Spleen (tissue), 11 donors: ENCODE measurements at regions not wholly inside any gene's neighbourhood (a gene's known extent, or its start where the extent isn't known, plus 50 kb on each side); places are given as distances from the start of the nearest gene placed in this dataset.

Experiments used
- DNase-seq: peaks from one replicate; pipeline ENCODE4 v3.0.0-alpha.2; 2020
- H3K27ac ChIP-seq, 8 donors: fragments of 200-600 bp; sonication (generic) in 7 of 8; 1 replicate in 4 of 8; 2 replicates in 4 of 8; pipeline versions ENCODE4 v1.5.0 to v1.8.0; 2016 to 2021; ENCODE audit warnings: inconsistent platforms in 4 of 8, mild to moderate bottlenecking in 4 of 8, moderate library complexity in 1 of 8
- H3K27me3 ChIP-seq, 7 donors: fragments of 200-600 bp; sonication (generic) in 6 of 7; replicated peaks in 1 of 7; 1 replicate in 4 of 7; 2 replicates in 3 of 7; pipeline versions ENCODE4 v1.5.0 to v1.8.0; 2016 to 2021; ENCODE audit warnings: inconsistent platforms in 3 of 7, mild to moderate bottlenecking in 1 of 7
- H3K36me3 ChIP-seq, 6 donors: fragments of 200-600 bp; sonication (generic) in 5 of 6; 1 replicate in 4 of 6; 2 replicates in 2 of 6; pipeline versions ENCODE4 v1.5.0 to v1.8.0; 2016 to 2021; ENCODE audit warnings: inconsistent platforms in 2 of 6
- H3K4me1 ChIP-seq, 6 donors: fragments of 200-600 bp; sonication (generic) in 5 of 6; 1 replicate in 3 of 6; 2 replicates in 3 of 6; pipeline versions ENCODE4 v1.5.0 to v1.8.0; 2016 to 2021; ENCODE audit warnings: inconsistent platforms in 3 of 6
- H3K4me3 ChIP-seq, 8 donors: fragments of 200-600 bp; sonication (generic) in 7 of 8; 1 replicate in 4 of 8; 2 replicates in 4 of 8; pipeline versions ENCODE4 v1.5.0 to v1.8.0; 2016 to 2021; ENCODE audit warnings: inconsistent platforms in 4 of 8, mild to moderate bottlenecking in 4 of 8, moderate library complexity in 2 of 8
- H3K9me3 ChIP-seq, 8 donors: fragments of 200-600 bp; sonication (generic) in 7 of 8; 1 replicate in 4 of 8; 2 replicates in 4 of 8; pipeline versions ENCODE4 v1.5.0 to v1.8.0; 2016 to 2021; ENCODE audit warnings: inconsistent platforms in 4 of 8
- POLR2A ChIP-seq, 3 donors: fragments of 450-650 bp; IDR thresholded peaks; one replicate each; pipeline ENCODE4 v1.5.1; 2017; ENCODE audit warnings: antibody characterized with exemption in 3 of 3, mild to moderate bottlenecking in 1 of 3
- POLR2AphosphoS5 ChIP-seq, 3 donors: sonication (generic); formaldehyde crosslinking; IDR thresholded peaks; one replicate each; pipeline ENCODE4 v1.5.1; 2017; ENCODE audit warnings: antibody characterized with exemption in 3 of 3
- whole genome bisulfite sequencing, 5 donors: extraction: QIAGEN DNeasy Blood & Tissue Kit in 3 of 5; methylation state at CpG; one replicate each; pipeline versions ENCODE4 v1.1.5 to v1.1.7; 2013 to 2018; 5-methylcytosine and 5-hydroxymethylcytosine counted together
- intact Hi-C: fragments of 100-400 bp; cut with DNase I; formaldehyde crosslinking; loops from one replicate; pipeline ENCODE4 v1.15.0; 2023; ENCODE audit warnings: low total_unique reads
- TF ChIP-seq, protein P1 (sequence below), 11 experiments: fragments of 200-600 bp in 7 of 11; fragments of 450-650 bp in 4 of 11; sonication (generic) in 4 of 11; IDR thresholded peaks in 8 of 11; conservative IDR thresholded peaks in 3 of 11; 1 replicate in 7 of 11; 2 replicates in 4 of 11; pipeline versions ENCODE4 v1.4.0 to v1.8.0; 2016 to 2021; ENCODE audit warnings: antibody characterized with exemption in 11 of 11, inconsistent platforms in 4 of 11, mild to moderate bottlenecking in 1 of 11
- donor health status: healthy with polysubstance abuse.
- donor health status: DM: no; HTN: no; CAD: no; lungs with moderate emphysema.
- donor health status: DM: no; HTN: no; CAD: no.
- donor health status: Bipolar disorder and iron deficiency.
- donor health status: healthy.
- donor health status: DM: no; HTN: no; CAD: no.
- donor health status: DM: yes; HTN: yes; CAD: no.

DNA sequence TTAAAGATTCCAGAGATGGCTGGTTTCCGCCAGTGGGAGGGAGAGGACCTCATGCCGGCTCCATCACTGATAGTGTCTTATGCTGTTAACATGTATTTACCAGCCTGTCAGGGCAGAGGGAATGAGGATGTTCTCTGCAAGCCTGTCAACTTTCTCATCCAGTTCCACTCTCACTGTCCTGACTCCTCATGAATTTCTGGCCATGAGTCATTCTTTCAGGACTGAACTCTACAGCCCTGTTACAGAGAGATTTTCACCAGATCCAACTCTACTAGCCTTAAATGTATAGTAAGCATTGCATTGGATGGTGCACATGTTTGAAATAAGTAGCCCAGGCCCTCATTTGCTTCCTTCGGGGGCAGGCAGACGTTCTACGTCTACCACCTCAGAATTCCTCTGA is 387.7 kb downstream of the TMEM135 start:
- DNase-seq, result no peak
- Histone ChIP-seq H3K27ac (no peak overlapping the region), H3K4me1 (no peaks in the 10 kb centered on the region), H3K36me3 (no peaks in the 10 kb centered on the region), H3K9me3 (no peaks in the 10 kb centered on the region), H3K4me3 (no peak overlapping the region), H3K27me3 (peaks cover 0 to 6% (median 0%) of the 10 kb centered on the region in 7 donors)
- intact Hi-C loops, result no loop called here
- TF ChIP-seq POLR2A (IDR thresholded peaks at IDR 0.05), result no peak
- no peak for TF ChIP-seq POLR2AphosphoS5 (IDR thresholded peaks at IDR 0.05)
- TF ChIP-seq, protein P1, sequence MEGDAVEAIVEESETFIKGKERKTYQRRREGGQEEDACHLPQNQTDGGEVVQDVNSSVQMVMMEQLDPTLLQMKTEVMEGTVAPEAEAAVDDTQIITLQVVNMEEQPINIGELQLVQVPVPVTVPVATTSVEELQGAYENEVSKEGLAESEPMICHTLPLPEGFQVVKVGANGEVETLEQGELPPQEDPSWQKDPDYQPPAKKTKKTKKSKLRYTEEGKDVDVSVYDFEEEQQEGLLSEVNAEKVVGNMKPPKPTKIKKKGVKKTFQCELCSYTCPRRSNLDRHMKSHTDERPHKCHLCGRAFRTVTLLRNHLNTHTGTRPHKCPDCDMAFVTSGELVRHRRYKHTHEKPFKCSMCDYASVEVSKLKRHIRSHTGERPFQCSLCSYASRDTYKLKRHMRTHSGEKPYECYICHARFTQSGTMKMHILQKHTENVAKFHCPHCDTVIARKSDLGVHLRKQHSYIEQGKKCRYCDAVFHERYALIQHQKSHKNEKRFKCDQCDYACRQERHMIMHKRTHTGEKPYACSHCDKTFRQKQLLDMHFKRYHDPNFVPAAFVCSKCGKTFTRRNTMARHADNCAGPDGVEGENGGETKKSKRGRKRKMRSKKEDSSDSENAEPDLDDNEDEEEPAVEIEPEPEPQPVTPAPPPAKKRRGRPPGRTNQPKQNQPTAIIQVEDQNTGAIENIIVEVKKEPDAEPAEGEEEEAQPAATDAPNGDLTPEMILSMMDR (IDR thresholded peaks at IDR 0.05 in 8 of 11, conservative IDR thresholded peaks at IDR 0.05 in 3 of 11), result no peak
- 85 to 99% (median 94%) methylated on average over 5 of the region's 5 CpGs for WGBS, 5 donors

DNA sequence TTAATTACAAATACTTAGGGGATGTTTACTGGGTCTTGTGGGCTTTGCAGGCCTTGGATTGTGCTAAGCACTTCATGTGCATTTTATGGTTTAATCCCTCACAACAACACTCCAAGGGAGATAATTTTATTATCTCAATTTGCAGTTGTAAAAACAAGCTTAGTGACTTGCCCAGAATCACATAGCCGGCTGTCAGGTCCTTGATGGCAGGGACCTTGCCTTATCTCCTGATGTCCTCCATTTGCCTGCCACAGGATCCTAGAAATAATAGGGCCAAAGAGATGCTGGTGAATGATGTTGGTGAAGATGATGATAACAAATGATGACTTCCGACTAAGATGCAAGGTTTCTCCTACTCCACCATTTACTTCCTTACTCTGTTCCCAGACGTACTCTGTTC is 385.4 kb downstream of the TMEM135 start:
- no peak overlapping the region for H3K27ac ChIP-seq
- DNase-seq, result no peak
- H3K9me3 ChIP-seq, result no peaks in the 10 kb centered on the region
- no peak overlapping the region for H3K4me3 ChIP-seq
- intact Hi-C loops, result loop anchor here (5.0 kb wide), 1 partner anchor 486 kb away; no protein-coding TSS in a partner anchor
- no peaks in the 10 kb centered on the region for H3K36me3 ChIP-seq
- TF ChIP-seq, protein P1 (IDR thresholded peaks at IDR 0.05 in 8 of 11, conservative IDR thresholded peaks at IDR 0.05 in 3 of 11), result no peak
- TF ChIP-seq POLR2AphosphoS5 (IDR thresholded peaks at IDR 0.05), result no peak
- TF ChIP-seq POLR2A (IDR thresholded peaks at IDR 0.05), result no peak
- peaks cover 0 to 6% (median 0%) of the 10 kb centered on the region in 7 donors for H3K27me3 ChIP-seq
- peaks cover 0 to 11% (median 2%) of the 10 kb centered on the region in 6 donors for H3K4me1 ChIP-seq
- WGBS, 5 donors, result 85 to 90% (median 86%) methylated on average over 3 of the region's 3 CpGs

DNA sequence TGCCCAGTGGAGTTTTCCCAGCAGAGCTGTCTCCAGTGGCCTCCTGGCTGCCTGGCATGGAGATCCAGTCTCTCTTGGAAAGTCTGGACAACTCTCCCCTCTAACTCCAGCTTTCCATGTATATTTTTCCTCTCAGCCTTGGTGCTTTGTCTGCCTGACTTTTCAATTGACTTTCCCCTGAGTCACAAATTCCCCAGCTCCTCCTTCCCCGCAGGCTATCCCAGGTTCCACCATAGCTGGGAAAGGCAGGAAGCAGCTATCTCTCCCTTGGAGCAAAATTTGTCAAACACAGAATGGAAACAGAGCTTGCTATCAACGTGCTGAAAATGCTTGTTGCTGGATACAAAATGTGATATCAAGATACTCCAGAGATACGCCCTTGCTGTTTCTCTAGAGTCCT is 384.8 kb downstream of the TMEM135 start:
- no peaks in the 10 kb centered on the region for H3K36me3 ChIP-seq
- intact Hi-C loops, result loop anchor here (5.0 kb wide), 1 partner anchor 485 kb away; no protein-coding TSS in a partner anchor
- TF ChIP-seq, protein P1 (IDR thresholded peaks at IDR 0.05 in 8 of 11, conservative IDR thresholded peaks at IDR 0.05 in 3 of 11), result peak in 1 of 11 experiments; percentile 14
- TF ChIP-seq POLR2A (IDR thresholded peaks at IDR 0.05), result no peak
- no peak for TF ChIP-seq POLR2AphosphoS5 (IDR thresholded peaks at IDR 0.05)
- H3K27ac ChIP-seq, result no peak overlapping the region
- WGBS, 5 donors, result 70 to 87% (median 80%) methylated on average over 3 of the region's 3 CpGs
- peaks cover 0 to 6% (median 0%) of the 10 kb centered on the region in 7 donors for H3K27me3 ChIP-seq
- H3K4me3 ChIP-seq, result no peak overlapping the region
- H3K9me3 ChIP-seq, result no peaks in the 10 kb centered on the region
- peaks cover 0 to 11% (median 2%) of the 10 kb centered on the region in 6 donors for H3K4me1 ChIP-seq
- no peak for DNase-seq

DNA sequence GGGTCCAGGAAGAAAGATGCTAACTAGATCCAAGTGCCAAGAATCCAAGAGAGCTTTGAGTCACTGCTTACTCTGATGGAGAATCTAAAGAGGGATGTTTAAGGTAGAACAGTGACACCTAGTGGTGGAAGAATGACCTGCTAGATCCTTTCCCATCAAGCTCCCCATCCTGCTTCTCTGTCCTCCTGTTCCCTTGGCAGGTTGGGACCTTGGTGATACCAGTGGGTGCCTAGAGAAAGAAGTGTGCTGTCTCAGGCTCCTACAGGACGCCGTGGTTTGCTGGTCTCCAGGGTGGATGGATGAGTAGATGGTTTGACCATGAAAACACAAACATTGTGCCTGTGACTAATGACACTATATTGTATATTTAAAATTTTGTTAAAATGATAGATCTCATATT is 383.7 kb downstream of the TMEM135 start:
- Histone ChIP-seq H3K4me3 (no peak overlapping the region), H3K36me3 (no peaks in the 10 kb centered on the region), H3K27ac (peak overlapping the region in 1 of 8 donors; percentile 21), H3K4me1 (peaks cover 0 to 11% (median 2%) of the 10 kb centered on the region in 6 donors), H3K9me3 (no peaks in the 10 kb centered on the region), H3K27me3 (peaks cover 0 to 6% (median 0%) of the 10 kb centered on the region in 7 donors)
- WGBS, 5 donors, result 16 to 55% (median 25%) methylated on average over 2 of the region's 2 CpGs
- DNase-seq, result no peak
- intact Hi-C loops, result loop anchor here (2.0 to 5.0 kb wide), 2 partner anchors 69 to 484 kb away; no protein-coding TSS in a partner anchor
- TF ChIP-seq POLR2AphosphoS5 (IDR thresholded peaks at IDR 0.05) (no peak), POLR2A (IDR thresholded peaks at IDR 0.05) (no peak)
- TF ChIP-seq, protein P1 (IDR thresholded peaks at IDR 0.05 in 8 of 11, conservative IDR thresholded peaks at IDR 0.05 in 3 of 11), result peak; percentile 53 to 83 (median 80)
